ENCODE measurements at regions not wholly inside any gene's neighbourhood (a gene's known extent, or its start where the extent isn't known, plus 50 kb on each side); places are given as distances from the start of the nearest gene placed in this dataset.

- H3K27ac ChIP-seq: no peak overlapping the region
These were observed 455.3 kb upstream of the SGCD start for GRCh38 chr5:155871623-155872022.

GRCh38 chr5:155872629-155873220 is 454.2 kb upstream of the SGCD start:
- no peak for DNase-seq (ENCODE audit: low read depth, low spot score)
- no peak overlapping the region for H3K27ac ChIP-seq

More at GRCh38 chr5:155871623-155872022, 455.3 kb upstream of the SGCD start:
- DNase-seq (ENCODE audit: low read depth, low spot score): no peak

DNA sequence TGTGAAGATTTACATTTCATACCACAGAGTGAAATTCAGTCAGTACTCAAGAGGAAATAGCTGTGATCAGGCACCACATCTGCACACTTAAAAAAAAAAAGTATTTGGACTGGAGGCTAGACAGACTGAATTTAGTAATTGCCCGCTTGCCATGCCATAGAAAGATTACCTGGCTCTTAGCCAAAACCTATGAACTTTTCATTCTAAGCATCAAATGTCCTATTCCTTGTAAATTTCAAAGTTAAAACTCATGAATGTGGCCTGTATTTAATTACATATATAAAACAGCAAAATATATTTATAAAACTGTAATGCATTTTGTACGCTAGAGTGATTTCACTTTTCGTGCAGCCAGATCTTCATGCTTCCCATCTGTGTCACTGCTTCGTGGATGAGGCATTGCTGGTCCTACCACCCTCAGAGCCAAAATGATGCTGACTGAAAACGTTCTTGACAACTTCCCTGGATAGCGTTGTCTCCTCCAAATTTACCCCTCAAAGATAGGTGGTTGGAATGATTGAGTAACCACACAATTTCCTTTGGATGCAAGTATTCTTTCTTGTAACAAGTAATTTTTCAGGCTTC is 447.9 kb upstream of the SGCD start:
- H3K27ac ChIP-seq: no peak overlapping the region

DNA sequence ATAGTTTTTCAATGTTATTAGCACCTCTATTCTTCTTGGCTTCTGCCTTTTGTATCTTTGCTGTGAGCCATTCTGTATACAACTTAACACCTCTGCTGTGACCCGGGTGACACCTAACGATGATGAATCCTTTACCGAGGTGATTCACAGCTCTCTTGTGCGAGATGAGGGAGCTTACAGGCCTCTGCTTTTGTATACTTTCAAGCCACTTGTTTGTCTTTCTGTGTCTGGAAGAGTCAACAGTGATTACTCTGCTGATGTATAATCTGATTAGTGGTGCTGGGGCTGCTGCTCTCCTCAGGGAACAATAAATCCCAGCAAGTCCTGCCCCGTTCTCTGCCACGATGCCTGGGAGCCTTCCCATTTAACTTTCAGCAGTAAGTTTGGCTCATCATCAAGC is 442.9 kb upstream of the SGCD start:
- no peak for DNase-seq (ENCODE audit: low read depth, low spot score)
- H3K27ac ChIP-seq: no peak overlapping the region

More for the DNA sequence above, 447.9 kb upstream of the SGCD start:
- DNase-seq (ENCODE audit: low read depth, low spot score): no peak

DNA sequence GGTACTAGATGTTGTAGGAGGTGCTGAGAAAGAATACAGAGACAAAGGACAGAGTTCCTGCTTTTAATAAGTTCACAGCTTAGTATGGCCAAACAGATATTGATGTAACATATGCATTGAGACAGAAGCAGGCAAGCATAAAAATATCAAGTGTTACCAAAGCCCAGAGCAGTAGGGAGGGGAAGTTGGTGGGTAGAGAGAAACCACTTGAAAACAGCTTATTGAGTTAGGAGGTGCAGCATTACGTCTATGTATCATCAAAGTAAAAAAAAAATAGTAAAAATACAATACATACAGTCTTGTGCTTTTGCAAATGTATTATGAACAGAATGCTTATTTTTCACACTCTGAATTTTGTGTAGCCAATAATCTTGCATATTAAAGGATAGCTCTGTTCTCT is 441.8 kb upstream of the SGCD start:
- DNase-seq (ENCODE audit: low read depth, low spot score): no peak
- no peak overlapping the region for H3K27ac ChIP-seq

DNA sequence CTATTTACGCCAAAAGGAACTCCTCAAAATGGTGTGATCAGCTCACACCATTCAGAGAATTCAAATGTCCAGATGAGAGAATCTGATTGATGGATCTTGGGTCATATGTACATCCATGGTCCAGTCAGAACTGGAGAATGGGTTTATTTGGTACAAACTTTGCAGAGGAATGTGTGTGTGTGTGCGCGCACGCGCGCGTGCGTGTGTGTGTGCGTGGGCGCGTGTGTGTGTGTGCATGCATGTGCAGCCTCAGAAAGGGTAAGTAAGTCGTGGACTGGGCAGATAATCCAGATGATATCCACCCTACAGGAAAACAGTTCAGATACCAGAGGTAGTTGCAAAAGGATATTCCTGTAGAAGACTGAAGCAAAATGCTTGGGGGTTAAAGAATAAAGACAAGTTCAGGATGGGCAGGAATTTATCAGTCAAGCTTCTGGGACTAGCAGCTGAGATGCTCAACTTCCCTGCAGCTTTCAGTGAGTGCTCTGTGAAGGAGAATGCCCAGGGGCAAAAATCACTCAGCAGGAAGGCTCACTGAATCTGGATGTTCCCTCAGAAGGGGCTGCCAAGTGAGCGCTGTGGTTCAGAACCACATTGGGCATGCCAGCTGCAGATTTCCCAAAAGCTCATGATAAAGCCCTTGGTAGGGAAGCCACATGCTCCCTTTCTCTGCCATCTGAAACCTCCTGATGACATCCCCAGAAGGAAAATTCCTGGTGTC is 440.5 kb upstream of the SGCD start:
- DNase-seq (ENCODE audit: low read depth, low spot score): no peak
- no peak overlapping the region for H3K27ac ChIP-seq

- no peak for DNase-seq (ENCODE audit: low read depth, low spot score)
- H3K27ac ChIP-seq: no peak overlapping the region
These were observed 431.5 kb upstream of the SGCD start for GRCh38 chr5:155895484-155895883.

DNA sequence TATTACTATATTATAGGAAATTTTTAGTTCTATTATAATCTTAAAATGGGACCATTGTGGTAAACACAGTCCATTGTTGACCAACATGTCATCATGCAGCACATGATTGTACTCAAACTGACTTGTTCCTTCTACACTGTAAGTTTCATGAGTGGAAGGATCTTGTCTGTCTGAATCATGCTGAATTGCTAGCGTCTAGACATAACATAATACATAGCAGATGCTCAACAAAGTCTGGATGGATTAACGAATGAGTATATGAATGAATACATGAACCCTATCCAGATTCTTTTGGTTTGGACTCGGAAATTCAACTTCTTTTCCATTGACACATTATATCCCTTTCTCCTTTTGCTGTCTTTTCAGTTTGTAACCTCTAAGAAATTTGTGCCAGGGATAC is 429.2 kb upstream of the SGCD start:
- no peak for DNase-seq (ENCODE audit: low read depth, low spot score)
- H3K27ac ChIP-seq: no peak overlapping the region

DNA sequence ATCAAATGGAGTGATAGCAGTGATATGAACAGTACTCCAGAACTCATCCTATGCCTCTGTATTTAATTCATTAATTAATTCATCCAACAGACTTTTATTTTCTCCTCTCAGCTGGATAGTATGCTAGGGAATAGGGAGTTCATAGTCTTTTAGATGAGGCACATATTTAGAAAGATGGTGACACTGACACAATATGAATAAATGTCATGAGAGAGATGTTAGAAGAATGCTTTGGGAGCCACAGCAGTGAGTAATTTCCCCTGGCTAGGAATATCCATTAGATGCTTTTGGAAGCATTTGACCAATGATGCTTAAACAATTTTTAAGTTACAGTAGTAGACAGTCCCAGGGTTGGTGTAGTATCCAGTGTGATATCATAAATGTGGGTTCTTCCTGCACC is 428.7 kb upstream of the SGCD start:
- H3K27ac ChIP-seq: no peak overlapping the region
- DNase-seq (ENCODE audit: low read depth, low spot score): no peak

DNA sequence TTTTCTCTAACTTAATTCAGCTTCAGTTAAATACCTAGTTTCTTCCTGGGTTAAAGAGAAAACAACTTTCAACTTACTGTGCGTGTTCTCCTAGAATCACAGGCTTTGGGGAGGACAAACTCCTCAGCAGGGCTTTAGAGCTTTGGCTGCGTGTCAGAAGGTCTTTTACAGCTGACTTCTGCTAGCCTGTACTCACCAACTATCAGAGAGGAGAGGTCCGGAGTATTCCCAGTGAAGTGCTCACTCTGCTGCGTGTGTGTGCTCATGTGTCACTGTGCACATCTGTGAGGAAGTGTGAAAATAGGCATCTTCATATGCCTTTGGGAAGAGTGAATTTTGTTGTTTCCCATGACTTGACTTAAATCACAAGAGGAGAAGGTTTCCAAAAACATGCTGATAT is 423.2 kb upstream of the SGCD start:
- no peak for DNase-seq (ENCODE audit: low read depth, low spot score)
- no peak overlapping the region for H3K27ac ChIP-seq

- no peak for DNase-seq (ENCODE audit: low read depth, low spot score)
- no peak overlapping the region for H3K27ac ChIP-seq
These were observed 421.6 kb upstream of the SGCD start for GRCh38 chr5:155905364-155905763.

DNA sequence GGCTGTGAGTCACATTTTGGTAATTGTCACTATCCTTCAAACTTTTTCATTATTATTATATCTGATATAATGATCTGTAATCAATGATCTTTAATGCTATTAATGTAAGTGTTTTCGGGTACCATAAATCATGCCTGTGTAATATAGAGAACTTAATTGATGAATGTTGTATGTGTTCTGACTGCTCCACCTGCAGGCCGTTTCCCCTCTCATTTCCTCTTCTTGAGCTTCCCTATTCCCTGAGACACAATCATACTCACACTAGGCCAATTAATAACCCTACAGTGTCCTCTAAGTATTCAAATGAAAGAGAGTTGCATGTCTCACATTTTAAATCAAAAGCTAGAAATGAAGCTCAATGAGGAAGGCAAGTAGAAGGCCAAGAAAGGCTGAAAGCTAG is 420.9 kb upstream of the SGCD start:
- DNase-seq (ENCODE audit: low read depth, low spot score): no peak

DNA sequence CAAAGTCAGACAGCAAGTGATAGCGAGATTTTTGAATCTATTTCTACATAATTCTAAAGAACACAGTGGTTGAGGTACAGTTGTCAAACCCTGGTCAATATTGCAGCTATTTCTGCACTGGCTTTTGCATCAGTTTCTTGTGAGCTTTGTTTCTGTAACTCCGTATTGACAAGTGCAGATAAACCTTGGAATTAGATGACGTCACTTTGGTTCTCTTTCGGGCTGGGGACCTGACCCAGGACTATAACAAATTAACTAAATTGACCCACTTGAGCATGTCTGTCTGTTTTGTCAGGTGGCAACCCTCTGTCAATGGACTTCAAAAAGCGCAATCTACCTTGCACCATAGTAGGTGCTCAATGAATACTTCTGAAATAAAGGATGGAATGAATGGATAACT is 418.4 kb upstream of the SGCD start:
- no peak for DNase-seq (ENCODE audit: low read depth, low spot score)
- H3K27ac ChIP-seq: no peak overlapping the region

More for the DNA sequence above, 420.9 kb upstream of the SGCD start:
- no peak overlapping the region for H3K27ac ChIP-seq

GRCh38 chr5:155912291-155912690 is 414.7 kb upstream of the SGCD start:
- no peak overlapping the region for H3K27ac ChIP-seq
- no peak for DNase-seq (ENCODE audit: low read depth, low spot score)

DNA sequence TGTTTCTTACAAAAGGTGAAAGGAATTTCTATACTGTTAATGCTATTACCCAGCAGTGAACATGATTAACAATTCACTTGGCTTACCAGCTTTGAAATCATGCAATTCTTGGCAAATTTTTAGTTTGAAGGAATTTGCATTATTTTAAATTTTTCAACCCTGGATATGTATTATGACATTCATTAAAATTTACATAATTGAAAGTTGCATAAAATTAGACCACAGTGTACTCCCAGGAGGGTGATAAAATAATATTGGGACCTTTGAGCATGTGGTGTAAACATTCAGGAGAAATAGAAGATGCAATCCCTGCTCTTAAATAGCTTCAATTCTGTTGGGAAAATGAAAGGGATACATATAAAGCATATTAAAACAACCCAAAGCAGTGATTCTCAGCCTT is 412.2 kb upstream of the SGCD start:
- H3K27ac ChIP-seq: no peak overlapping the region
- DNase-seq (ENCODE audit: low read depth, low spot score): no peak

DNA sequence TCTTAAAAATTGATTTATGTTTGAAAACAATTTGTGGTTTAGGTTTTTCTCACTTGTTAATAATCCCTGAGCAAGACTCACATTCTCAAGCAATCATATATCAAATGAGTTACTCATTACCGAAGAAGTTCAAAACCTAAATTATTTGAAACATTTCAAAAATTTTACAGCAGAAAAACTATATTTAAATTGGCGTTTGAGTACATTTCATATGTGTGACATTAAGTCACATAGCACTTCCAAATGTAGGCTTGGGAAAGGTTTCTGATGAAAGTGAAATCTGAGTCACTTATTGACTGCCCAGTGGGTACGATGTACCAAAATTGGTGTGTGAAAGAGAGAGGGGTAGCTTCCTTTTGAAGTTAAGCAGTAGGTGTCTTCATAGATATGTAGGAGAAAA is 411.4 kb upstream of the SGCD start:
- no peak overlapping the region for H3K27ac ChIP-seq
- no peak for DNase-seq (ENCODE audit: low read depth, low spot score)

DNA sequence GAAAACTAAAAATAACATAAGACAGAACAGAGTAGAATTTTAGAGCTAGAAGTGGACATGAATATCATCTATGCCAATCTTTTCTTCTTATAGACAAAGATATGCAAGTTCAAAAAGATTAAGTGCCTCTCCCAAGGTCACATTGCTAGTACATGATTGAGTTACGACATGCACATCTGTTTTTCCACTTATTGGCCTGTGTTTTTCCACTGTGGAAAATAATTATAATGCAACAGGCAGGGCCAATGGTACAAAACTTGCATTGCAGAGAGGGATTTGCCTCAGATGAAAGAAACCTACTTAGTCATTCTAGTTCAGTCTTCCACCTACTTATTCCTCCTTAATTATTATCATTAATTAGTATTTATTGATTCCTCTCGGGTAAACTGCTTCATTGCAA is 407.8 kb upstream of the SGCD start:
- no peak for DNase-seq (ENCODE audit: low read depth, low spot score)

GRCh38 chr5:155919725-155920124 is 407.2 kb upstream of the SGCD start:
- no peak overlapping the region for H3K27ac ChIP-seq
- no peak for DNase-seq (ENCODE audit: low read depth, low spot score)

More for the DNA sequence above, 407.8 kb upstream of the SGCD start:
- H3K27ac ChIP-seq: no peak overlapping the region

DNA sequence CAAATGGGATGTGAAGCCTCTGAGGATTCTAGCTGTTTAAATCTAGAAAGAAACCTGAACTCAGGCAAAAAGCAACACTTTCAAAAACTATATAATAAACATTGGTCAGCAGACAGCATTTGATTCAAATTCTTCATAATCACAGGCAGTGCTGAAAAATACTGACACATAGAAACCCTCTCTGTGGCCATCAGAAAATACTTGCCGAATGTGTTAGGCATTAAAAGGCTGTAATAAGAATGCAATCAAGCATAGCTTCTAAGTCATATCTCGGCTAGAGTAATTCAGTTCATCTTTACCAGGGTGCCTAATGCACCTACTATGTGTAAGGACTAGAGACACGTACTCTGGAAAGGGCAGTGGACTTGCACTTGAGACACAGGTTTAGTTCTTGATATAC is 405.3 kb upstream of the SGCD start:
- no peak for DNase-seq (ENCODE audit: low read depth, low spot score)
- H3K27ac ChIP-seq: no peak overlapping the region

GRCh38 chr5:155923784-155924183 is 403.2 kb upstream of the SGCD start:
- H3K27ac ChIP-seq: no peak overlapping the region
- DNase-seq (ENCODE audit: low read depth, low spot score): no peak

DNA sequence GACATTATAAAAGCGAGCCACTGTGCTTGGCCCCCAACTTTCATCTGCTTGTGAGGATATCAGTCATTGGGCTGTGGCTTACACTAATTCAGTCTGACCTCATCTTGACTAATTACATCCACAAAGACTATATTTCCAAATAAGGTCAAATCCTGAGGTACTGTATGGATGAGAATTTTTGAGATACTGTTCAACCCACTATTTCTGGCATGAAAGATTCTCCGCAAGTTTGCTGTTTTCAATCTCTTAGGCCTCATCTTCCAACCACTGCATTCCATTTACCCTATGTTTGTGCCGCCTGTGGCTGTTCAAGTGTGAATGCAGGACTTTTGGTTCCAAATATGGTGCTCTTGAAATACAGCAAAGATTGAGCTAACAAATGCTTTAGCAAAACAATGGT is 400.9 kb upstream of the SGCD start:
- DNase-seq (ENCODE audit: low read depth, low spot score): no peak
- H3K27ac ChIP-seq: no peak overlapping the region

DNA sequence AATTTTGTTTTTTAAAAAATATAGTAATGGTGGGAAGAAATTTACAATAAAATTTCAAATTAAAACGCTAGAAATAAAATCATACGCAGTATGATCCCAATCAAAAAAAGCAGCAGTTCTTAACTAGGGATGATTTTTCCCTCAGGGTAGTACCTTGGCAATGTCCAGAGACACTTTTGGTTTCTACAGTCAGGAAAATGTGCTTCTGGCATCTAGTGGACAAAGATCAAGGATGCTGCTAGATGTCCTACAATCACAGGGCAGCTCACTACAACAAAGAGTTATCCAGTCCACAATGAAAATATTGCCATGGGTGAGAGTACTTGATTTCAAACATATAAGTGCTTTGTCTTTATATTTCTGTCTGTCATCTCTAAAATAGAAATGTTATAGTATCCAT is 400.2 kb upstream of the SGCD start:
- DNase-seq (ENCODE audit: low read depth, low spot score): no peak

More for the DNA sequence above, 400.2 kb upstream of the SGCD start:
- H3K27ac ChIP-seq: no peak overlapping the region
